HG03095 (cell line): ENCODE measurements at regions not wholly inside any gene's neighbourhood (a gene's known extent, or its start where the extent isn't known, plus 50 kb on each side); places are given as distances from the start of the nearest gene placed in this dataset.

Source experiments
- ATAC-seq: cut with Tn5 transposase; IDR thresholded peaks from one replicate; pipeline ENCODE4 v1.9.1; 2021; ENCODE audit warnings: moderate library complexity; ENCODE audit not compliant: unreplicated experiment

GRCh38 chr10:1933215-1933614 is 195.9 kb upstream of the ADARB2 start:
- ATAC-seq: no peak

- ATAC-seq: no peak
Observed at GRCh38 chr10:1932692-1933094, 195.4 kb upstream of the ADARB2 start.

DNA sequence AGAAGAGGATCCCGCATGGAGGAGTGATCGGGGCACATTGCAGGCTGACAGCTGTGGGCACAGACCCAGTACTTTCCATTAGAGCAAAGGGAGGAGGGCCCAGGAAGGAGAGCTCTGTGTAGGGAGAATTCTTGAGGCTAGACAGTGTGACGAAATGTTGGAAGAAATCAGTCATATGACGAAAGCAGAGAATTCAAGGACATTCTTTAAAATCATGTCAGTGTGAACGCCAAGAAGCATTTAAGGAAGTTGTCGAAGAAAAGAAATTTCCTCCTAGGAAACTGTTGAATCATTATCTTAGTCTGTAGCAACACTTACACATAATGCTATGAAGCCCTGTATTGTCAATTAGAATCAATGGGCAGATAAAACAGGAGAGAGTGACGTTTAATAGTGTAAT is 191.3 kb upstream of the ADARB2 start:
- ATAC-seq: no peak

DNA sequence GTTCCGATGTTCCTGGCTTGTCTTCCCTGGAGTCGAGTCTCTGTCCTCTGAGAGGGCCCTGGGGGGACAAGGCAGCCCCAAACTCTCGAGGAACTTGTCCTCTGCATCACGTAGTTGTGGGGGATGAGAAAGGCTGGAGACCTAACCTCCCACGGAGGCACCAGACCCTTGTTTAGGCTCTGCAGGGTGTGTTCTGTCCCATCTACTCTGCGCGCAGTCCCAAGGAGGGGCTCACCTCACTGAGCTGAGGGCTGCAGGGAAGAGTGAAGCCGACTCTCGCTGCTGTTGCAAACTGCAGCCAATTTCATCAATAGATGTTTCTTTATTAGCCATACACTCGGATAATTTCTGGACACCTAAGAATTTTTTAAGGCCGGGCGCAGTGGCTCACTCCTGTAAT is 186.7 kb upstream of the ADARB2 start:
- ATAC-seq: no peak

- no peak for ATAC-seq
Observed at GRCh38 chr10:1923586-1923985, 186.3 kb upstream of the ADARB2 start.

- ATAC-seq: no peak
Observed at GRCh38 chr10:1920941-1921340, 183.6 kb upstream of the ADARB2 start.

DNA sequence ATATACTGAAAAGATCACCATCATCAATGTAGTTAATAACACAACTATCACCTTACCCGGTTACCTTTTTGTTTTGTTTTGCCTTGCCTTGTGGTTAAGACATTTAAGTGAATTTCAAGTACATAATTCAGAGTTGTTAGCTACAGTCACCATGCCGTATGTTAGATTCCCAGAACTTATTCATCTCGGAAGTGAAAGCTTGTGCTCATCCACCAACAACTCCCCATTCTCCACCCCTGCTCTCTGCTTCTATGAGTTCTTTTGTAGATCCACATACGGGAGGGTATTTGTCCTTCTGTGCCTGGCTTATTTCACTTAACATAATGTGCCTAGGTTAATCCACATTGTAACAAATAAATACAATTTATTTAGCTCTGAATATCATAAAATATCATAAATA is 182.8 kb upstream of the ADARB2 start:
- no peak for ATAC-seq

- ATAC-seq: no peak
Observed at GRCh38 chr10:1911771-1912170, 174.4 kb upstream of the ADARB2 start.

DNA sequence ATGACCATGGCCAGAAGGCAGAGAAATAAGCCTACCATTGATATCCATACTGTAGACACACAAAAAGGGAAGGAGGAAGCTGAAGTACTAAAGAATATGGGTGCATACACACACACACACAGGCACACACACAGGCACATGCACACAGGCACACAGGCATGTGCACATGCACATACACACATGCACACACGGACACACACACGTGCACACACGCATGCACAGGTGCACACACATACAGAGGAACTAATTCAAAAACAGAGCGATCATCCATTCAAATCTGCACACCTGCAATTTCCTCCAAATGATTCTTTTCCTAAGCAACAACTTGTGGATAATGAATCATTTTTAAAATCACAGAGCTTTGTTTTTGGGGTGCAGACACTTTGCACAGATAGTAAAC is 166.7 kb upstream of the ADARB2 start:
- ATAC-seq: no peak

GRCh38 chr10:1896153-1896552 is 158.8 kb upstream of the ADARB2 start:
- ATAC-seq: no peak

GRCh38 chr10:1895691-1896090 is 158.4 kb upstream of the ADARB2 start:
- no peak for ATAC-seq

- no peak for ATAC-seq
Observed at GRCh38 chr10:1894912-1895311, 157.6 kb upstream of the ADARB2 start.

DNA sequence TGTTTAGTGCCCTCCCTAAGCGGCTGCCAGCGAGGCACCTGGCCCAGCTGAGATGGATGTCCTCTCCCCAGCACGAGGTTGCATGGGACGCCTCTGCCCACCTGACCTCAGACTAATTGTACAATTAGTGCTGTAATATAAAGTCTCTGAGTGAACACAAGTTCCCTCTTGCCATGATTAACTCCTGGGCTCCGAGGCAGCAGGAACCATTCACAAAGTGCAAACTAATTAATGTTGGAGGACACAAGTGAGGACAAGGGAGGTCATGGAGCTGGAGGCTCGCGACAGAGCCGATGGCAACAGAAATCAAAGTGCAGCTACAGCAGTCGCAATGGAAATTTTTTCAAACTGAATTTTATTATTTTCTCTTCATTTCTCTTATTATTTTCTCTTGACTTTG is 156.6 kb upstream of the ADARB2 start:
- no peak for ATAC-seq

- ATAC-seq: no peak
Observed at GRCh38 chr10:1886039-1886438, 148.7 kb upstream of the ADARB2 start.

GRCh38 chr10:1882728-1883127 is 145.4 kb upstream of the ADARB2 start:
- ATAC-seq: no peak

- ATAC-seq: no peak
Observed at GRCh38 chr10:1882180-1882579, 144.9 kb upstream of the ADARB2 start.

DNA sequence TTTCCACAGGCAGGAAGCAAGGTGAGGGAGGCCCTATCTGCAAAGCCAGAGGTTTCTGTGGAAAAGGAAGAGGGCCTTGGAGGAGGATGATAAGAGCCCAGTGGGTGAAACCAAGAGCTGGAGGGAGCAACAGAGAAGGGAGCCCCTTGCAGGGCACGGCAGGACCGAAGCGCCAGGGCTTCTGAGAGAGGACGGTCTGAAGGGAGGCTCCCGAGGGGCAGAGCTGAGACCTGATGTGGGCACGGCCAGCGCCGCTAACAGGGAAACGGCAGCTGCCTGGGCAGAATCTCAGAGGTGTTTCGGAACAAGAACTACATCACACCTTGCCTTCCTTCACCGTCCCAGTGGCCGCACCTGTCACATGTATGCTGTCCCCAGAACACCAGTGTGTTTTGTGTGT is 144.3 kb upstream of the ADARB2 start:
- no peak for ATAC-seq

- no peak for ATAC-seq
Observed at GRCh38 chr10:1874533-1874932, 137.2 kb upstream of the ADARB2 start.

DNA sequence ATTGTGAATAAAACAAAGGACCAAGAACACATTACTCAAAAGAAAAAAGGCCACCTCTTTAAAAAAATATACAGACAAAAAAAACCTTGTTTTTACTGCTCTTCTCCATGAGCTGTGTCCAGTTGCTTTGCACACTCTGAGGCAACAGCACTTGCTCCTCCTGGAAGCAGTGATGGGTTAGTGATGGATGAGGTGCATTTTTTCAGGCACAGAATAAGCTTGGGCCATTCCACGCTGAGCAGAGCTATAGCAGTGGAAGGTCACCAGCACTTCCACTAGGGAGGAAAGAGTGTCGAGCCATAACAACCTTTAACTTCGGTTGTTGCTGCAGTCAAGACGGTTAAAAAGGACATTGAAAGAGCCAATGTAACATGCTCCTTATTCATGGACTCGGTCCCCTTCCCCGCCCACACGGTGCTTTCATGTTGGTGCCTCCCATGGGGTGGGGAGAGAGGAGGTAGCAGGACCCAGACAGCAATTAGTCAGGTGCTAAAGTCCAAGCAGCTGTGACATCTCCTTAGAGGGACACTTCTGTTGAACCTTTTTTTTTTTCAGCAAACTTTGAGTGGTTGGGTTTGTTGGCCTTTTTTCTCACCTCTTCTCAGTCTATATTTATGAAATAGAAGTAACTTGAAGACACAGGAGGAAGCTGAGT is 136.5 kb upstream of the ADARB2 start:
- ATAC-seq: no peak

DNA sequence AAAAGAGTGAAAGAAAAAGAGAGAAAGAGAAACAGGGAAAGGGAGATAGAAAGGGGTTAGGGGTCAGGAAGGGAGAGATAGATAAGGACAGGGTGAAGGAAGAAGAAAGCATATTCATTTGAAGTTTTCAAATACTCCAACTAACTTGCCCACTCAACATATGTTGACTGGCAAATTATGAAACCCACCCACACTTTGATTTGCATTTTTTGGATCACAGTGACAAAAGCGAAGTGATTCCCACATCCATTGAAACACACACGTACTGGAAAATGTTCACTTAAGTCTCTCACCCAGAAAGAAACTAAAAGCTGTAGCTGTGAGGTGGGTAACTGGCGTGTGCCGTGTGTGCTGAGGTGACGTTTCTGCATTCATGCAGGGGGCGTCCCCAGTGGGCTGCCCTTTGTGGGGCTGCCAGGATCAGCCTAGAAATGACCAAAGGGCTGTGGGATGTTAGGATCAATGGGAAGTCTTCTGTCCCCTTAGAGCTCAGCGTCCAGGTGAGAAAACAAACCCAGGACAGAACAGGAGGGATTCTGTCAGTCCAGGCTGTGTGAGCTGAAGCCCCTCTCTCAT is 134.9 kb upstream of the ADARB2 start:
- no peak for ATAC-seq

DNA sequence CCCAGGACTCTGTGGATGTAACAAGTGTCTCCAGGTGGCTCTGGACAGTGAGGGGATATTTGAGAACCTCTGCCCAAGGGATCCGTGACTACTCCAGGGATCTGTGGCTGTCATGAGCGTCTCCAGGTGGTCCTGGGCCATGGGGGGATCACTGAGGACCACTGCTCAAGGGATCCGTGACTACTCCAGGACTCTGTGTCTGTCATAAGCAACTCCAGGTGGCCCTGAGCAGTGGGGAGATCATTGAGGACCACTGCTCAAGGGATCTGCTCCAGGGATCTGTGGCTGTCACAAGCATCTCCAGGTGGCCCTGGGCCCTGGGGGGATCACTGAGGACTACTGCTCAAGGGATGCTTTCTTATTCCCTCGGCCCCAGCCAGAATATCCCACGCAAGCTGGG is 133.2 kb upstream of the ADARB2 start:
- no peak for ATAC-seq

DNA sequence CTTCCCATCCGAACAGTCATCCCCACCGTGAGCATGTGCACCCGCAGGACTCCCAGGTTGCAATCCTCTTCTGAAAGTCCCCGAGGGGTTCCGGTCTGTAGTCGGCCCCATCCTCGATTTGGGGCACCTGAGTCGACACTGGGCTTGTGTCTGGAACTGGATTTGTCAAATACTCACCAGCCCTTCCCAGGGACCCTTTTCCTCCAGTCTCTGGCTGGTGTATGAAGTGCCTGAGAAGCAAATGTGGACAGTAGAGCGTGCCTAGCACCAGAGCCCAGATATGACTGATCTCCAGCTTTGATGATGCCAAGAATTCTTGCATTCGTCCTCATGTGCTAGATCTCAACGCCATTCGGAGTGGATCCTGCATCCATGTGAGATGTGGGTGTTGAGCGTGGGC is 132.5 kb upstream of the ADARB2 start:
- ATAC-seq: no peak

DNA sequence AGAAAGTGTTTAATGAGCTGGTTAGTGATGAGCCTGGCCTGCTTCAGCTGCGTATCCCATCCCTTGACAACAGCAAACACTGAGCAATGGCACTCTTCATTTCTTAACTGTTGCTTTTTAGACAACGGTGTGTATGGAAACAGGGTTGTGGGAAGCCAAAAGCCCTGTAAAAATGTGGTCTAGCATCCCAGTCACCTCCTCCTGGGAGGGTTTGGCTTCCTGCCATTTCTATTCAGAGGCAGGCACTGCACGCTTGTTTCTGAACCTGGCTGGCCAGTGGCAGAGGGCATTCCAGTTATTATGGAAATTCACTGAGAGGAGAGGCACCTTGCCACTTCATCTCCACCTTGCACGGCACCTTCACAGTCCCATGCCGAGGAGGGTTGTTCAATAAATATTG is 123.0 kb upstream of the ADARB2 start:
- ATAC-seq: no peak
